BJ (cell line): ENCODE measurements at regions not wholly inside any gene's neighbourhood (a gene's known extent, or its start where the extent isn't known, plus 50 kb on each side); places are given as distances from the start of the nearest gene placed in this dataset.

Experiments
- CTCF ChIA-PET: fragments of 350-600 bp; formaldehyde crosslinking; extraction: SDS; loops from one replicate; lab custom pipeline; 2021; ENCODE audit warnings: antibody characterized with exemption, inconsistent platforms; lab: Yijun Ruan, JAX
- POLR2A ChIA-PET: fragments of 300-600 bp; sonication (Branson Sonifier 250); formaldehyde crosslinking; extraction: SDS; loops from one replicate; lab custom pipeline; 2021; ENCODE audit warnings: antibody characterized with exemption; lab: Charles Lee
- DNase-seq: peaks from one replicate; pipeline ENCODE4 v3.0.0-alpha.2; 2011; ENCODE audit warnings: low read depth
- H3K27me3 ChIP-seq: 2 replicates; pipeline ENCODE4 v1.6.0; 2011; ENCODE audit warnings: low read length; ENCODE audit not compliant: control insufficient read depth, insufficient read depth
- H3K36me3 ChIP-seq: 2 replicates; pipeline ENCODE4 v1.5.1; 2011; ENCODE audit warnings: low read length; ENCODE audit not compliant: control insufficient read depth, insufficient read depth
- H3K4me3 ChIP-seq: 2 replicates; pipeline ENCODE4 v1.5.1; 2011; ENCODE audit warnings: low read depth, mild to moderate bottlenecking, control low read depth, low read length
- CTCF ChIP-seq: IDR thresholded peaks from 2 replicates; pipeline ENCODE4 v1.5.1; 2011; ENCODE audit warnings: low read depth, mild to moderate bottlenecking, control low read depth, inconsistent platforms, low read length, moderate library complexity; ENCODE audit not compliant: insufficient read depth

- Histone ChIP-seq H3K36me3 (no peaks in the 10 kb centered on the region), H3K27me3 (no peaks in the 10 kb centered on the region), H3K4me3 (no peak overlapping the region)
- POLR2A ChIA-PET, result no interaction called here
- no peak for DNase-seq
- CTCF ChIA-PET, result no interaction called here
- no peak for TF ChIP-seq CTCF
Measured at GRCh38 chrX:67317725-67318124, 226.1 kb upstream of the AR start.

GRCh38 chrX:67328476-67328875 is 215.3 kb upstream of the AR start:
- Histone ChIP-seq H3K27me3 (no peaks in the 10 kb centered on the region), H3K4me3 (no peak overlapping the region), H3K36me3 (no peaks in the 10 kb centered on the region)
- ChIA-PET POLR2A (no interaction called here), CTCF (no interaction called here)
- no peak for DNase-seq
- TF ChIP-seq CTCF, result no peak

- no peak for TF ChIP-seq CTCF
- ChIA-PET CTCF (no interaction called here), POLR2A (no interaction called here)
- DNase-seq, result no peak
- no peaks in the 10 kb centered on the region for H3K27me3 ChIP-seq
- no peaks in the 10 kb centered on the region for H3K36me3 ChIP-seq
- no peak overlapping the region for H3K4me3 ChIP-seq
Measured at GRCh38 chrX:67334323-67334722, 209.5 kb upstream of the AR start.

- no peak overlapping the region for H3K4me3 ChIP-seq
- no peaks in the 10 kb centered on the region for H3K36me3 ChIP-seq
- ChIA-PET POLR2A (no interaction called here), CTCF (no interaction called here)
- H3K27me3 ChIP-seq, result no peaks in the 10 kb centered on the region
- no peak for DNase-seq
- no peak for TF ChIP-seq CTCF
Measured at GRCh38 chrX:67338262-67338661, 205.6 kb upstream of the AR start.

- Histone ChIP-seq H3K27me3 (no peaks in the 10 kb centered on the region), H3K36me3 (no peaks in the 10 kb centered on the region), H3K4me3 (no peak overlapping the region)
- POLR2A ChIA-PET, result no interaction called here
- TF ChIP-seq CTCF, result no peak
- no peak for DNase-seq
- CTCF ChIA-PET, result no interaction called here
Measured at GRCh38 chrX:67342138-67342537, 201.7 kb upstream of the AR start.
